Thoracic aorta (tissue), 2 donors: ENCODE measurements at regions not wholly inside any gene's neighbourhood (a gene's known extent, or its start where the extent isn't known, plus 50 kb on each side); places are given as distances from the start of the nearest gene placed in this dataset.

ENCODE experiments used
- ATAC-seq: fragments of 150-250 bp; one replicate; pipeline ENCODE4 v1.8.0; 2017; ENCODE audit warnings: low read depth; ENCODE audit not compliant: insufficient number of reproducible peaks, low FRiP score
- DNase-seq: peaks from one replicate; pipeline ENCODE4 v3.0.0-alpha.2; 2020; ENCODE audit warnings: low spot score
- H3K27ac ChIP-seq, 2 donors: fragments of 200-600 bp; sonication (generic); 1 replicate in 1 of 2; 2 replicates in 1 of 2; pipeline ENCODE4 v1.5.1; 2016; ENCODE audit warnings: mild to moderate bottlenecking in 2 of 2, moderate library complexity in 2 of 2
- H3K27me3 ChIP-seq: fragments of 200-600 bp; sonication (generic); replicated peaks from 2 replicates; pipeline ENCODE4 v1.6.0; 2016; ENCODE audit warnings: mild to moderate bottlenecking; ENCODE audit not compliant: insufficient read depth
- H3K36me3 ChIP-seq: fragments of 200-600 bp; sonication (generic); one replicate; pipeline ENCODE4 v1.5.1; 2016
- H3K4me1 ChIP-seq, 2 donors: fragments of 200-600 bp; sonication (generic); 1 replicate in 1 of 2; 2 replicates in 1 of 2; pipeline versions ENCODE4 v1.5.1 to v1.6.0; 2016; ENCODE audit warnings: low read depth in 2 of 2, mild to moderate bottlenecking in 1 of 2; ENCODE audit not compliant: control insufficient read depth in 1 of 2
- H3K4me3 ChIP-seq: fragments of 200-600 bp; sonication (generic); 2 replicates; pipeline ENCODE4 v1.5.1; 2016; ENCODE audit warnings: mild to moderate bottlenecking
- H3K9me3 ChIP-seq: fragments of 200-600 bp; sonication (generic); 2 replicates; pipeline ENCODE4 v1.5.1; 2016
- TF ChIP-seq, protein P1 (sequence below): fragments of 200-600 bp; sonication (generic); IDR thresholded peaks from one replicate; pipeline ENCODE4 v1.5.1; 2019; ENCODE audit warnings: antibody characterized with exemption

DNA sequence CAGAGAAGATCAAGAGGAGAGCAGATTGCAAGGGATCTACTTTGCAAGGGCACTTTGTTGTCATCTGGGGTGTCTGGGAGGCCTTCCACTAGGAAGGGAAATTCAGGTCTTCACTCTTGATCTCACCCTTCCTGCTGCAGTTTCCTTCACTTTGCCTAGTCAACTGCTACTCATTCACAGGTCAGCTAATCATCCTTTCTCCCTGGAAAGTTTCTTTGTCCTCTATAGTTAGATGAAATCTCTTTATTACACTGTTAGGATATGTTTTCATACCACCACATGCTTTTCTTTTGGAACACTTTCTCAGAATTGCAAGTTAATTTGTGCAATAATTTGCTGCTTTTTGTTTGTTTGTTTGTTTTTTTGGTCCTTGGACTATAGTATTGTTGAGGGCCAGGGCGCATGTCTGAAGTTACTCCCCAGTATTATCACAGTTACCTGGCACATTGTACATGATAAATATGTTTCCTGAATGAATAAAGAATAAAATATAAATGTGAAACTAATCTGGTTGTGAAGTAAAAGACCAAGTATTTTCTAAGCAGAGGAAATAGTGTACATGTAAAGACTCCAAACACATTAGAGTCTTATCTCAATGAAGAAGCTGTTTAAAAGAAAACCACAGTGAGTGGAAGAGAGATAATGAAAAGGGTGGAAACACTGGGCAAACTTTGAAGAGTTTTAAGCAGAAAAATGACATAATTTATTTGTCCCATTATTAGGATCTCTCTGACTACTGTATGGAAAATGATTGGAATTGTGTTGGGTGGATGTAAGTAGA, 139.9 kb upstream of the DGKB start:
- no peaks in the 10 kb centered on the region for H3K36me3 ChIP-seq
- H3K4me1 ChIP-seq = no peaks in the 10 kb centered on the region
- no peaks in the 10 kb centered on the region for H3K9me3 ChIP-seq
- DNase-seq (no peak), ATAC-seq (no peak)
- H3K4me3 ChIP-seq = no peak overlapping the region
- TF ChIP-seq, protein P1, sequence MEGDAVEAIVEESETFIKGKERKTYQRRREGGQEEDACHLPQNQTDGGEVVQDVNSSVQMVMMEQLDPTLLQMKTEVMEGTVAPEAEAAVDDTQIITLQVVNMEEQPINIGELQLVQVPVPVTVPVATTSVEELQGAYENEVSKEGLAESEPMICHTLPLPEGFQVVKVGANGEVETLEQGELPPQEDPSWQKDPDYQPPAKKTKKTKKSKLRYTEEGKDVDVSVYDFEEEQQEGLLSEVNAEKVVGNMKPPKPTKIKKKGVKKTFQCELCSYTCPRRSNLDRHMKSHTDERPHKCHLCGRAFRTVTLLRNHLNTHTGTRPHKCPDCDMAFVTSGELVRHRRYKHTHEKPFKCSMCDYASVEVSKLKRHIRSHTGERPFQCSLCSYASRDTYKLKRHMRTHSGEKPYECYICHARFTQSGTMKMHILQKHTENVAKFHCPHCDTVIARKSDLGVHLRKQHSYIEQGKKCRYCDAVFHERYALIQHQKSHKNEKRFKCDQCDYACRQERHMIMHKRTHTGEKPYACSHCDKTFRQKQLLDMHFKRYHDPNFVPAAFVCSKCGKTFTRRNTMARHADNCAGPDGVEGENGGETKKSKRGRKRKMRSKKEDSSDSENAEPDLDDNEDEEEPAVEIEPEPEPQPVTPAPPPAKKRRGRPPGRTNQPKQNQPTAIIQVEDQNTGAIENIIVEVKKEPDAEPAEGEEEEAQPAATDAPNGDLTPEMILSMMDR = no peak
- no peaks in the 10 kb centered on the region for H3K27me3 ChIP-seq
- no peak overlapping the region for H3K27ac ChIP-seq

DNA sequence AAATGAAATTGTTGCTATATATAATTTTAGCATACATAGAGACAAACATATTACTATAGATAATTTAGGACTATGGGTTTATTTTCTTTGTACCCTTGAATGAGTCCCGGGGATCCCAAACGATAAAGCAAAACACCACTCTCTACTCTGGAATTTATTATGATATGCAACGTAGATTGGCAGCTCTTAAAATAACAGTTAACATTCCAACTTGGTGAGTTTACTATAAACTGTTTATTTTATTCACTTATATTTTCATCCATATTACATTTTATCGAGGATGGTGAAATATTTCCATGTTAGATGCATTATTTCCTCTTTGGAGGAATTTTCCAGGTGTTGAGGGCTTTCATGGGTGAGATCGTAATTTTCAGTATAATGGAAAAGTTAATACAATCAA, 138.7 kb upstream of the DGKB start:
- TF ChIP-seq, protein P1 = no peak
- DNase-seq = no peak
- Histone ChIP-seq H3K4me1 (no peaks in the 10 kb centered on the region), H3K36me3 (no peaks in the 10 kb centered on the region), H3K27ac (no peak overlapping the region), H3K9me3 (no peaks in the 10 kb centered on the region), H3K27me3 (no peaks in the 10 kb centered on the region), H3K4me3 (no peak overlapping the region)
- ATAC-seq = no peak

DNA sequence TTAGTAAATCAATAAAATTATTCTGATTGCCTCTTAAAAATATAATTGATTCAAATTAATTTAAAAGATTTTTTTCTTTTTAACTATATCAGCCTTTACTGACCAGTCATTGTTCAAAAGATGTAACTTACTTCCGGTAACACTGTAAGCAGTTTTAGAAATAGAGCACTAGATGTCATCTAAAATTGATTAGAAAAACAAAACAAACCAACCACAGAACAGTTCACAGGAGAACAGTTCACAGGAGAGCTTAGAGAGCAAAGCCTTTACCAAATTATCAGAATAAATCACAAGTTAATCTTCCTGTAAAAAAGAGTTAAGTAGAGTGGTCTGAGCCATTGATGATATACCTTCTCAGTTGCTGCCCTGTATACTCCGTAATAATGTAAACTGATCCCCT, 133.3 kb upstream of the DGKB start:
- H3K27me3 ChIP-seq = no peaks in the 10 kb centered on the region
- no peaks in the 10 kb centered on the region for H3K4me1 ChIP-seq

DNA sequence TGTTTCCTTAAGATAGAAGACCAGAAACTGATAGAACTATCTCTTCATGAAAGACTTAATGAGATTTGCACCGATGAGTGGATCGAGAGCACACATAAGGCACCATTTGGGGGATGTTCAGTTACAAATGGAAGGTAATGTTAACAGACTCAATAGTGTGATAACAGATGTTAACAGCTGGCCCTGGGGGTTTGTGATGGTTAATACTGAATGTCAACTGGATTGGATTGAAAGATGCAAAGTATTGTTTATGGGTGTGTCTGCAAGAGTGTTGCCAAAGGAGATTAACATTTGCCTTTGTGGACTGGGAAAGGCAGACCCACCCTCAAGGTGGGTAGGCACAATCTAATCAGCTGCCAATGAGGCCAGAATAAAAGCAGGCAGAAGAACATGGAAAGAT, 130.5 kb upstream of the DGKB start:
- no peak overlapping the region for H3K27ac ChIP-seq
- H3K27me3 ChIP-seq = no peaks in the 10 kb centered on the region
- H3K36me3 ChIP-seq = no peaks in the 10 kb centered on the region
- no peaks in the 10 kb centered on the region for H3K4me1 ChIP-seq
- ATAC-seq = no peak
- H3K4me3 ChIP-seq = no peak overlapping the region
- DNase-seq = no peak
- H3K9me3 ChIP-seq = no peaks in the 10 kb centered on the region
- TF ChIP-seq, protein P1 = no peak

More for the DNA sequence above, 133.3 kb upstream of the DGKB start:
- TF ChIP-seq, protein P1 = no peak
- no peak for ATAC-seq
- no peaks in the 10 kb centered on the region for H3K9me3 ChIP-seq
- no peak for DNase-seq
- H3K4me3 ChIP-seq = no peak overlapping the region
- H3K36me3 ChIP-seq = no peaks in the 10 kb centered on the region
- H3K27ac ChIP-seq = no peak overlapping the region

DNA sequence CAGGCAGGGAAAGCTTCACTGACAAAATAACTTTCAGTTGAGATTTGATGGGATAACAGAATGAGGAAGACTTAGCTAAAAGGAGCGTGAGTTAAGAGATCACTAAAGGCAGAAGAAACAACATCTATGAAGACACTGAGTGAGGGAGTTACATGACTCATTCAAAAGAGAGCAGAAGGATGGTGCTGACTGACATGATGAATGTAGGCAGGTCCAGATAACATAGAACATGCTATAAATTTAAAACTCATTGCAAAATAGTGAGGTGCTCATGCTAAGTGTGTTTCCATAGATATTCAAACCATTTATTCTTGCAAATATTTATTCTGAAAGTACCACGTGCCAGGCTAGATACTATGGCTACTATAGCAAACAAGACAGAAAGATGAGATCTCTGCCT, 116.4 kb upstream of the DGKB start:
- no peak for ATAC-seq
- Histone ChIP-seq H3K27ac (no peak overlapping the region), H3K9me3 (no peaks in the 10 kb centered on the region), H3K4me3 (no peak overlapping the region), H3K36me3 (no peaks in the 10 kb centered on the region), H3K27me3 (no peaks in the 10 kb centered on the region), H3K4me1 (no peaks in the 10 kb centered on the region)
- TF ChIP-seq, protein P1 = no peak
- no peak for DNase-seq
